Liver (tissue), 3 donors: ENCODE measurements at regions not wholly inside any gene's neighbourhood (a gene's known extent, or its start where the extent isn't known, plus 50 kb on each side); places are given as distances from the start of the nearest gene placed in this dataset.

ENCODE experiments used
- RAD21 ChIP-seq, 2 donors: IDR thresholded peaks; 2 replicates each; pipeline ENCODE4 v1.6.1; 2016; ENCODE audit warnings: antibody characterized with exemption in 2 of 2, mild to moderate bottlenecking in 2 of 2
- TF ChIP-seq, protein P1 (sequence below): IDR thresholded peaks from 2 replicates; pipeline ENCODE4 v1.6.1; 2016; ENCODE audit warnings: antibody characterized with exemption, mild to moderate bottlenecking
- TF ChIP-seq, protein P2 (sequence below): fragments of 150-350 bp; IDR thresholded peaks from 2 replicates; pipeline ENCODE4 v1.5.1; 2017; ENCODE audit warnings: improper control_type of control experiment, low read depth, low read length; ENCODE audit not compliant: missing input control
- donor health status: healthy.
- donor health status: healthy.

GRCh38 chr6:74448850-74449249 lies 752.8 kb downstream of the CD109 start:
- TF ChIP-seq, protein P1, sequence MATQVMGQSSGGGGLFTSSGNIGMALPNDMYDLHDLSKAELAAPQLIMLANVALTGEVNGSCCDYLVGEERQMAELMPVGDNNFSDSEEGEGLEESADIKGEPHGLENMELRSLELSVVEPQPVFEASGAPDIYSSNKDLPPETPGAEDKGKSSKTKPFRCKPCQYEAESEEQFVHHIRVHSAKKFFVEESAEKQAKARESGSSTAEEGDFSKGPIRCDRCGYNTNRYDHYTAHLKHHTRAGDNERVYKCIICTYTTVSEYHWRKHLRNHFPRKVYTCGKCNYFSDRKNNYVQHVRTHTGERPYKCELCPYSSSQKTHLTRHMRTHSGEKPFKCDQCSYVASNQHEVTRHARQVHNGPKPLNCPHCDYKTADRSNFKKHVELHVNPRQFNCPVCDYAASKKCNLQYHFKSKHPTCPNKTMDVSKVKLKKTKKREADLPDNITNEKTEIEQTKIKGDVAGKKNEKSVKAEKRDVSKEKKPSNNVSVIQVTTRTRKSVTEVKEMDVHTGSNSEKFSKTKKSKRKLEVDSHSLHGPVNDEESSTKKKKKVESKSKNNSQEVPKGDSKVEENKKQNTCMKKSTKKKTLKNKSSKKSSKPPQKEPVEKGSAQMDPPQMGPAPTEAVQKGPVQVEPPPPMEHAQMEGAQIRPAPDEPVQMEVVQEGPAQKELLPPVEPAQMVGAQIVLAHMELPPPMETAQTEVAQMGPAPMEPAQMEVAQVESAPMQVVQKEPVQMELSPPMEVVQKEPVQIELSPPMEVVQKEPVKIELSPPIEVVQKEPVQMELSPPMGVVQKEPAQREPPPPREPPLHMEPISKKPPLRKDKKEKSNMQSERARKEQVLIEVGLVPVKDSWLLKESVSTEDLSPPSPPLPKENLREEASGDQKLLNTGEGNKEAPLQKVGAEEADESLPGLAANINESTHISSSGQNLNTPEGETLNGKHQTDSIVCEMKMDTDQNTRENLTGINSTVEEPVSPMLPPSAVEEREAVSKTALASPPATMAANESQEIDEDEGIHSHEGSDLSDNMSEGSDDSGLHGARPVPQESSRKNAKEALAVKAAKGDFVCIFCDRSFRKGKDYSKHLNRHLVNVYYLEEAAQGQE: no peak
- TF ChIP-seq, protein P2, sequence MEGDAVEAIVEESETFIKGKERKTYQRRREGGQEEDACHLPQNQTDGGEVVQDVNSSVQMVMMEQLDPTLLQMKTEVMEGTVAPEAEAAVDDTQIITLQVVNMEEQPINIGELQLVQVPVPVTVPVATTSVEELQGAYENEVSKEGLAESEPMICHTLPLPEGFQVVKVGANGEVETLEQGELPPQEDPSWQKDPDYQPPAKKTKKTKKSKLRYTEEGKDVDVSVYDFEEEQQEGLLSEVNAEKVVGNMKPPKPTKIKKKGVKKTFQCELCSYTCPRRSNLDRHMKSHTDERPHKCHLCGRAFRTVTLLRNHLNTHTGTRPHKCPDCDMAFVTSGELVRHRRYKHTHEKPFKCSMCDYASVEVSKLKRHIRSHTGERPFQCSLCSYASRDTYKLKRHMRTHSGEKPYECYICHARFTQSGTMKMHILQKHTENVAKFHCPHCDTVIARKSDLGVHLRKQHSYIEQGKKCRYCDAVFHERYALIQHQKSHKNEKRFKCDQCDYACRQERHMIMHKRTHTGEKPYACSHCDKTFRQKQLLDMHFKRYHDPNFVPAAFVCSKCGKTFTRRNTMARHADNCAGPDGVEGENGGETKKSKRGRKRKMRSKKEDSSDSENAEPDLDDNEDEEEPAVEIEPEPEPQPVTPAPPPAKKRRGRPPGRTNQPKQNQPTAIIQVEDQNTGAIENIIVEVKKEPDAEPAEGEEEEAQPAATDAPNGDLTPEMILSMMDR: no peak
- no peak for TF ChIP-seq RAD21 (IDR thresholded peaks at IDR 0.05)
